Stimulated activated CD8-positive, alpha-beta memory T cell treated with anti-CD3 and anti-CD28 coated beads, Interleukin-2, amount 100 ng/mL, for 48 hours (primary cell): ENCODE measurements at regions not wholly inside any gene's neighbourhood (a gene's known extent, or its start where the extent isn't known, plus 50 kb on each side); places are given as distances from the start of the nearest gene placed in this dataset.

Experiments
- DNase-seq, 2 donors: peaks; one replicate each; pipeline ENCODE4 v3.0.0-alpha.2; 2020; ENCODE audit warnings: low read depth in 2 of 2

GRCh38 chr10:31081937-31082840, 50.5 kb upstream of the ZNF438 start:
- no peak for DNase-seq

GRCh38 chr10:31083765-31084184, 52.1 kb upstream of the ZNF438 start:
- peak; percentile 20 to 52 for DNase-seq

GRCh38 chr10:31087011-31087410, 55.3 kb upstream of the ZNF438 start:
- no peak for DNase-seq

GRCh38 chr10:31087851-31088250, 56.2 kb upstream of the ZNF438 start:
- no peak for DNase-seq

- no peak for DNase-seq
Measured at GRCh38 chr10:31090894-31091607, 59.4 kb upstream of the ZNF438 start.

GRCh38 chr10:31095677-31096560, 64.3 kb upstream of the ZNF438 start:
- DNase-seq, result no peak

GRCh38 chr10:31098046-31098445, 66.4 kb upstream of the ZNF438 start:
- DNase-seq, result no peak

GRCh38 chr10:31099094-31099493, 67.4 kb upstream of the ZNF438 start:
- no peak for DNase-seq

- peak in 1 of 2 donors; percentile 17 for DNase-seq
Measured at GRCh38 chr10:31099664-31100063, 68.0 kb upstream of the ZNF438 start.

GRCh38 chr10:31100115-31100601, 68.5 kb upstream of the ZNF438 start:
- no peak for DNase-seq

GRCh38 chr10:31100662-31101061, 69.0 kb upstream of the ZNF438 start:
- no peak for DNase-seq

GRCh38 chr10:31101123-31101522, 69.5 kb upstream of the ZNF438 start:
- peak; percentile 41 to 51 for DNase-seq

GRCh38 chr10:31102421-31102820, 70.8 kb upstream of the ZNF438 start:
- DNase-seq, result no peak

GRCh38 chr10:31103112-31103511, 71.4 kb upstream of the ZNF438 start:
- DNase-seq, result no peak

GRCh38 chr10:31112961-31113360, 81.3 kb upstream of the ZNF438 start:
- no peak for DNase-seq

- no peak for DNase-seq
Measured at GRCh38 chr10:31116226-31116625, 84.6 kb upstream of the ZNF438 start.

- DNase-seq, result no peak
Measured at GRCh38 chr10:31118556-31118955, 86.9 kb upstream of the ZNF438 start.

GRCh38 chr10:31120392-31120791, 88.7 kb upstream of the ZNF438 start:
- no peak for DNase-seq

- DNase-seq, result no peak
Measured at GRCh38 chr10:31120961-31121685, 89.5 kb upstream of the ZNF438 start.

GRCh38 chr10:31121757-31122577, 90.3 kb upstream of the ZNF438 start:
- DNase-seq, result no peak
